Esophagus muscularis mucosa (tissue), 4 donors: ENCODE measurements at regions not wholly inside any gene's neighbourhood (a gene's known extent, or its start where the extent isn't known, plus 50 kb on each side); places are given as distances from the start of the nearest gene placed in this dataset.

Experiments
- EP300 ChIP-seq: sonication (generic); formaldehyde crosslinking; IDR thresholded peaks from one replicate; pipeline ENCODE4 v1.6.1; 2017; ENCODE audit warnings: antibody characterized with exemption
- POLR2A ChIP-seq: fragments of 450-650 bp; IDR thresholded peaks from one replicate; pipeline ENCODE4 v1.6.1; 2017; ENCODE audit warnings: antibody characterized with exemption, moderate library complexity, mild to moderate bottlenecking, low read depth
- POLR2AphosphoS5 ChIP-seq, 2 donors: sonication (generic); formaldehyde crosslinking; IDR thresholded peaks; one replicate each; pipeline ENCODE4 v1.6.1; 2017; ENCODE audit warnings: antibody characterized with exemption in 2 of 2
- TF ChIP-seq, protein P1 (sequence below), 3 experiments: fragments of 200-600 bp in 2 of 3; fragments of 450-650 bp in 1 of 3; sonication (generic) in 2 of 3; IDR thresholded peaks; one replicate each; pipeline ENCODE4 v1.5.1; 2017 to 2019; ENCODE audit warnings: antibody characterized with exemption in 3 of 3, mild to moderate bottlenecking in 2 of 3, moderate library complexity in 1 of 3

DNA sequence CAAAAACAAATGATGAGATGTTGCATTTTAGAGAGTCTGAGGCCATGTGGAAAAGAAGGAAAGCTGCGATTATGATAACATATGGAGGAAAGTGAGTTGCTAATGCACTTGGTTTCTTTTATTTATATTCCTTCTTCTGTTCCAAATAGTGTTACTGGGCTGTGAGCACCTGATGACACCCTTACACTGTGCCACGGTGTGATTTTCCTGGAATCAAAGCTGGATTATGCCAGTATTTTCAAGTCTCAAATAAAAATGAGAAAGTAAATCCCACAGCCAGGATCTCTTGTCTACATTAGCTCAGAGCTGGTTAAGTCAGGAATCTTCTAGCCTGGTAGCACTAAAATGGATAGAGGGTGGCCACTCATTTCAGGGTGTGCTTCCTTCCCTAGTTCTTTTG lies 670.8 kb downstream of the TDRD15 start:
- TF ChIP-seq, protein P1, sequence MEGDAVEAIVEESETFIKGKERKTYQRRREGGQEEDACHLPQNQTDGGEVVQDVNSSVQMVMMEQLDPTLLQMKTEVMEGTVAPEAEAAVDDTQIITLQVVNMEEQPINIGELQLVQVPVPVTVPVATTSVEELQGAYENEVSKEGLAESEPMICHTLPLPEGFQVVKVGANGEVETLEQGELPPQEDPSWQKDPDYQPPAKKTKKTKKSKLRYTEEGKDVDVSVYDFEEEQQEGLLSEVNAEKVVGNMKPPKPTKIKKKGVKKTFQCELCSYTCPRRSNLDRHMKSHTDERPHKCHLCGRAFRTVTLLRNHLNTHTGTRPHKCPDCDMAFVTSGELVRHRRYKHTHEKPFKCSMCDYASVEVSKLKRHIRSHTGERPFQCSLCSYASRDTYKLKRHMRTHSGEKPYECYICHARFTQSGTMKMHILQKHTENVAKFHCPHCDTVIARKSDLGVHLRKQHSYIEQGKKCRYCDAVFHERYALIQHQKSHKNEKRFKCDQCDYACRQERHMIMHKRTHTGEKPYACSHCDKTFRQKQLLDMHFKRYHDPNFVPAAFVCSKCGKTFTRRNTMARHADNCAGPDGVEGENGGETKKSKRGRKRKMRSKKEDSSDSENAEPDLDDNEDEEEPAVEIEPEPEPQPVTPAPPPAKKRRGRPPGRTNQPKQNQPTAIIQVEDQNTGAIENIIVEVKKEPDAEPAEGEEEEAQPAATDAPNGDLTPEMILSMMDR (IDR thresholded peaks at IDR 0.05), result no peak
- no peak for TF ChIP-seq POLR2AphosphoS5 (IDR thresholded peaks at IDR 0.05)
- TF ChIP-seq POLR2A, result no peak
- TF ChIP-seq EP300, result no peak
